Globus pallidus (tissue), 1 donor: ENCODE measurements at regions not wholly inside any gene's neighbourhood (a gene's known extent, or its start where the extent isn't known, plus 50 kb on each side); places are given as distances from the start of the nearest gene placed in this dataset.

Experiments
- DNase-seq: peaks from one replicate; pipeline ENCODE4 v3.0.0-alpha.2; 2015; ENCODE audit warnings: low spot score

DNA sequence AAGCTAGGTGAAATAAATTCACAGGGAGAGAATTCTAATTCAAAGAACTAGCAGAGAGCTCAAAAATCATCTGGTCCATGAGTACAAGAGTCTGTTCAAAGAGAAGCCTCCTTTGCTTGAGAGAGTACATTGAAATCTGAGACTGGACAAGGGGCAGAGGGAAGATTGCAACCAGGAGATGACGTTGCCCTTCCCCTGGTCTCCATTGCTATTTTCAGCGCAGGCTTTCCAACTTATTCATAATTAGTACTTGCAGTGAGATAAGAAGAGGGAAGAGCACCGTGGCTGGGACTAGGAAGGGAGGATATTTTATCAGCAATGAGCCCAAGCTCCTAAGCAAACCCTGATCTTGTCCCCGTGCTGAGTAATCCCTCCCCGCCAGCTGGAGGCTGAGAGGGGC is 251.8 kb upstream of the RORA start:
- no peak for DNase-seq

DNA sequence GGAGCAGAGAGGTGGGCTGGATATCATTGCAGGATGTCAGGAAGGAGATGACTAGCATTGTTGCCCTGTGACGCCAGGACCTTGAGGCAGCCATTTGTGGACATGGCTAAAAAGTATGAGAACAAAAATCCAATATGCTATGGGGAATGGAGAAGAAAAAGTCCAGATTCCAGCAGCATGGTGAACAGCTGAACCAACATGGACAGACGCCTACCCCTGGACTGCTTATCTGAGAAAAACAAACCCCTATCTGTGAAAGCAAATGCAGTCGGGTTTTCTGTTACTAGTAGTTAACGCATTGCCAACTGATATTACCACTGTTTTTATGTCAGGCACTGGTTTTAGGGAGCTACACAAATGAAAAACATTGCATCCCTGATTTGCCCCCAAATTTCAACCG is 251.2 kb upstream of the RORA start:
- DNase-seq: no peak

DNA sequence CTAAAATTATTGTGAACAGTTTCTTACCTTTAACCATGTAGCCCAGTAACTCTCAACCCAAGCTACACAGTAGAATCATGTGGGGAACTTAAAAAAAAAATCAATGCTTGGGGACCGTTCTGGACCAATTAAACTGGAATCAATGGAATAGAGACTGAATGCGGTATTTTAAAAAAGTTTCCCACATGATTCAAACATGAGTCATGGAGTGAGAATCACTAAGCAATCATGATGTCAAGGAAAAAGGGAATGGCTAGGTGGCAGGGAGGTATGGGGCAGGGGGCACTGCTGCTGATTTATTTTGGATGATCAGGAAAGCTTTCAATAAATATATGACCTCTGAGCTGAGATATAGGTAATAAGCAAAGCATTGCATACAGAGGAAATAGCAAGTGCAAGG is 250.5 kb upstream of the RORA start:
- no peak for DNase-seq

DNA sequence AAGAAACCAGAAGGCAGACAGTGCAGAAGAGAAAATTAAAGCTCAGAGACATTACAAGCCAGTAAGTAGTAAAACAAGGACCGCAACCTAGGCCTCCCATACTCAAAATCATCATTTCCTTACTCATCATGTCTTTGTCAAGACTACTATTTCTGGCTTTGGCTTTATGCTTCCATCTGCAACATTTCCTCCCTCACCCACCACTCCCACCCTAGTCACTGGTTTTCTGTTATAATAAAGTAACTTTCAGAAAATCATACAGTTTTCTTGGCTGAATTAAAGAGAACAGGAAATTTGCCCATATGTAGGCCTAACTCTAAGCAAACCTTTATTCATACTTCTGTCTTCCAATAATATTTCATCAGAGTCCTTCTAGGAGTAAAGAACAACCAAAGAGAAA is 247.6 kb upstream of the RORA start:
- no peak for DNase-seq

DNA sequence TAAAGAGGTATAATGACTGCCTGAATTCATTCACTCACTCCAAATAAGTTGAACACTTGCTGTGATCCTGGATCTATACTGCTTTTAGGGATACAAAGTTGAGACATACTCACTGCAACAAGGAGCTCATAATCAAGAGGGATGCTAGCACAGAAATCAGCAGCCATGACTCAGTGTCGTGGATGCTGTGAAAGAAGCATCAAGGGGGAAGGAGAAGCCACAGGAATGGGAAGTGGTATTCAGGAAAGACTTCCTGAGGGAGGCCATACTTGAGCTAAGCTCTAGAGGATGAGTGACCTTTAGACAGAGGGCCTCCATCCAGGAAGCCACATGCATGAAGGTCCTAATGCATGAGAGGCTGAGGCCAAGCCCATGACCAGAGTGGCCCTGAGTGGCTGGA is 245.7 kb upstream of the RORA start:
- DNase-seq: no peak

DNA sequence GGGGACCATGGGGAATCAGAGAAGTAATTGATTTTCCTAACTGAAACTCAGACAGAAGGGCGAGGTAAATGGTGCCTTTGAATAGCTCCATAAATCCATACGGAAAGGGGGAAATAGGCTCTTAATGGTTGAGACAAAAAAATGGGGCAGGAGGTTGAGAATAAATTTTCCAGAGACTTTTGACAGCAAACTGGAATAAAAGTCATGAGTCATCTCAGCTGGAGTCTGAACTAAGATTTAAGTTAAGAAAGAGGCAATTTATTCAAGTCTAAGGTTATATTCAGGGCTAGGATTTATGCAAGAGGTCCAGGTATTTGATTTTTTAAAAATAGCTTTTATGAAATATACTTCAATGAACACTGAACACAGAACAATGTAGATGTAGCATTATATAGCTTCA is 238.7 kb upstream of the RORA start:
- no peak for DNase-seq

DNA sequence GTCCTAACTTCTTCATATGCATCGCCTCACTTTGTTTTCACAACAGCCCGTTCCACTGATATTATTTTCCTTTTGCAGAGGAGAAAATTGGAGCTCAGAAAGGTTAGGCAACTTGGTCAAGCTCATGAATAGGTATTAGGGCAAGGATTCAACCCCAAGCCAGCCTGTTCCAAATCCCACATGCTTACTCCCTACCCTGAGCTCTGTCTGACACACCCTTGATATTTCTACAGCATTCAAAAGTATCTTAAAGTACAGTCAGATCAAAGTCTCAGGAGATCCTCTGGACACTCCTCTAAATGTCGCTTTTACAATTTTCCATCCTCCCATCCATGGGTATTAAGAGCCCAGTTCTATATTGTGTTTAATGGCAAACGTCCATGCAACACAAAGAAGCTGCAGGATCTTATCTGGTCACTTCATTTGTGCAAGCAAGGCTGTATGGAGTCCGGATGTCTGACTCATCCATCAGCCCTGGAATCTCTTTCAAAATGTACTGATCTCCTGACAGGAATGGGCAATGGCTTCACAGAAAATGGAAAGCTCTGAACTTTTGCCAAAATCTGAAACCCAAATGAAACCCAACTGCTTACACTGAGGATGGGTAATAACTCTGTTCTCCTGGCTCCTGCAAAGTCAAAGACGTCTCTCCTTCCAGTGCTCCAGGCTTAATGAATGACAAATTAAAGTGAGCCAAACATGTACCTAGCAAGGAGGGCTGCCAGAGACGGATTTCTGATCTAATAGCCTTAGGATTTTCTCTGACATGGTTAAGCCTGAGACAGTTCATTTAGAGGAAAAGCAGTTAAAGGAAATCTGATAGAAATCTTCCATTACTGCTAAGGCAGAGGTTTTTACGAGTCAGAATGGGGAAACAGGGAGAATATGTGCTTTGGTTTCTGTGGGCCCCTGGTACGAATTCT is 230.9 kb upstream of the RORA start:
- no peak for DNase-seq

DNA sequence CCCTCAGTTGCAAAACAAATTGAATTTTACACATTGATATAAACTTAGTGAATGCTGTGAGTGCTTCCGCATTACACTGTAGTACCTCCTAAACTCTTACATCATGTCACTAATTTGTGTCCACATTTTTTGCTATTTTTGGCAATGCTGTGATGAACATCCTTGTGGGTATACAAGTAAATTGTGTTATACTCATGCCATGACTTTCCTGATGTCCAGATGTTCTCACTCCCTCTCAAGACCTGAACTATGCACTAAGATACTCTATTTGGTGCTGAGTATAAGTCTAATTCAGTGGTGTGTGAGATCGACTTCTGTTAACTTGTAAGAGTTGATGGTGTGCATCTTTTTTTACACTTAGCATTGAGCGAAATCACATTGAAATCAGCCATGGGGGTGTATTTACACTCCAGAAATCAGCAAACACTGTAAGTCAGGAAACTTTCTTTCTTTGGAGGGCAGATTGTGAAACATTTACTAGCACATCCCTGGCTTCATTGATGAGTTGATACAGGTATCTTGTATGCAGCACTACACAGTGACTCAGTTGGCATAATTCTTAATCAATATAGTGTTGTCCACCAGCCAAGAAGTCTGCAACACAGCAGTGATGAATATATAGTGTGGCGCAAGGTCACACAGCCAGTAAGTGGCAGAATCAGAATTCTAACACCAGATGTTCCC is 228.1 kb upstream of the RORA start:
- DNase-seq: no peak

DNA sequence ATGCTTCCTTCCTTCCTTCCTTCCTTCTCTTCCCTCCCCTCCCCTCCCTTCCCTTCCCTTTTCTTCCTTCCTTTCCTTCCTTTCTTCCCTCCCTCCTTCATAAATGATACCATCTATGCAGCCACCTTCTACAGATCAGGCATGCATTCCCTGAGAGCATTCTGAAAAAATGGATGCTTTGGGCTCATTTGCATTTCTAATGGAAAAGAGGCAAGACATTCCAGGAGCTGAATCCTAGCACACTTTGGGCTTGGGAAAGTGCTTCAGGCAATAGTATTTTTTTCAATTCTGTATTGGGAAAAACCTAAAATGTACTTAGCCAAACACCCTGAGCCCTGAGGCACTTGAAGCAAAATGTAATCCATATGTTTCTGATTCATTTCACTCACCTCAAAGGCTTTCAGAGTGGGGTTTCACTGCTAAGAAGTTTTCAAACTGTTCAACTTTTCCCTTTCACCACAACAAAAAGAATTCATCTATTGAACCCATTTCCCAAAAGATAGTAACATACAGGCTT is 220.1 kb upstream of the RORA start:
- no peak for DNase-seq

DNA sequence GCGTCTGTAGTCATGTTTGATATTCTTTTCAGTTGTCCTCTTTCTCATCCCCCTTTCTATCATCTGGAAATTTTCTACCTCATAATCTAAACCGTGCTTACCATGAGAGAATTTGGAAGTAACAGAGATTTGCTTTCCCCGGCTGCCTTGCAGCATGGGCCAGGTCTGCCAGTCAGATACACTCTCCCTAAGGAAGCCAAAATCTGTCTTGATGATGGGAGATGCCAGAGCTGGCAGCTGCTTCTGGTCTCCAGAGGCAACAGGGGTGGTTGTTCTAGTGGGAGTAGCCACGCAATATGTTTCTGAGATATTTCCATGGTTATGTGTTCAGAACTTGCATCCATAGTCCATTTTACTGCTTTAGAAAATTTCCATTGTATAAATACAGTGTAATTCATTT is 218.9 kb upstream of the RORA start:
- DNase-seq: no peak

DNA sequence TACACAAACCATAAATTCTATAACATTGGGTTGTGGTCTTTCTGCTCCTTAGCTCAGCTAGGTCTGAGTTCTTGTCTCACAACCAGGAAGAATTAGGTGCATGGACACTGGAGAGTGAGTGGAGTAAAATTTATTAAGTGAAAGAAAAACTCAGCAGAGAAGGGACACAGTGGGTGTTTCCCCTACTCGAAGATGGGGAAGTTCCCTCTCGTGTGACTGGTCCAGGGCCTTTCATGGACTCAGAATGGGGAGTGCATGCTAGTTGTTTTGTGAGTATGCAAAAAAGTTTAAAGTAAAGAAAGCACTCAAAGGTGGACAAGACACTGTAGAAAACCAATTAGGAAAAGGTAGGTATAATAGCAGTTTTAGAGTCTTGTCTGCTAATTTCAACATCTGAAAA is 215.5 kb upstream of the RORA start:
- no peak for DNase-seq

DNA sequence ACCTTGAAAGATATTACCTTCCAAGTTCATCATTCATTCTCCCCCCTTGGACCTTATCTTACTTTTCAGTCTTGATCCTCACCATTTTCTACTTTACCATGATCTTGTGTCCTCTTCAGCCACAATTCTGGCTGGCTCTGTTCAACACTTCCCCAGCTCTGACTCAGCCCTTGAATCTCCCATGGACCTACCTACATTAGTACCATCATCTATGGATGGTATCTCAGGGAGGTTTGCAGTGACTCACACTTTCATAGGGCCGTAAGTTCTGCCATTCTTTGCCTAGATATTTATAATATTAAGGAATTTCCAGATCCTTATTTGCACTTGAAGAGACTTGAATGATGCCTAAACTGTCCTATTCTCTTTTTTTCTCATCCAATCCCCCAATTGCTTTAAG is 213.7 kb upstream of the RORA start:
- no peak for DNase-seq

DNA sequence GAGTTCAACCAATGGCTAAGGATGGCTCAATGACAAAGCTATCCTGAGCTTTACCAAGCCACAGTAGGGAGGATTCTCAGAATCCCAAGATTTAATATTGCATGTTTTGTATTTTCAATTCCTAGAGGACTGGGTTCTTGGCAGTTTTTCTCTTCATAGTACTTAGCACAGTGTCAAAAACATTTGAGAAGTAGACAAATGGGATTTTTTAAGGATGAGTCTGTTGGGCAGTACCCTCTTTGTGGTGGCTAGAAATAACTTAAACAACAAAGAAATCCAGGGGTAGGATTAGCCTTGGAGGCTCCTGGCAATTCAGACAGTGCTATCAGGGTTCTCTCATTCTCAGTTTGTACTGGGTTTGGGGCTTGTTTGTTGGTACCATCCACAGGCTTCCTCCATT is 212.8 kb upstream of the RORA start:
- DNase-seq: no peak

DNA sequence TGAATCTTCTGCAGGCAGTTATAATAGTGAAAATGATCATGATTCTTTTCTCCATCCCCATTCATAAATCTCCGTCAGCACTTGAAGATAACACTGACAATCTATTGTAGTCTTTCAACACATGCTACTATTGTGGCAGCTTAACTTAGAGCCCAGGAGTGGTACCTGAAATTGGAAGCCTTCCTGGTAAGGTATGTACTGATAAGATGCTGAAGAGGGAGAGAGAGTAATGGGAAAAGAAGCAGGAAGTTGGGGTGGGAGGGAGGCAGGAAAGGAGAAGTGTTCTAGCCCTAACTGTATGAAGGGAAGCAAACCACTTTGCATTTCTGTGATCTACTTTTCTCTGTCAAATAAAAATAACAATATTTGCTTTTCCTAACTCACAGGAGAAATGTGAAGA is 197.4 kb upstream of the RORA start:
- DNase-seq: no peak

DNA sequence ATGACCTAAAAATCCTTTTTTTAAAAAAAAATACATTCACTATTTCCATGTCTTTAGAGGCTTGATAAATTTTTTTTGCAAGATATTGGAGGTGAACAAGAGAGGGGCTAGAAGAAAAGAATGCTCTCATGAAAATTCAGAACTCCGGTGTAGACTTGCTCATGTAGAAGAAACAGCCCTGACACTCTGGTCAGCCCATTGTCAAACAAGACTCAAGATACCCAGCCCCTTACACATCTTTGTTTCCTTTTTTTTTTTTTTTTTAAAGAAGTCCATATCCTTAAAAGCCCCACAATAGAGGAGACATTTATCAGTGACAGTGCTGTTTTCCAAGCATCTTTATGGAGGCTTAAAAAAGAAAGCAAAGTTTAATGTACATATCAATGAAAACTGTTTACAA is 196.8 kb upstream of the RORA start:
- no peak for DNase-seq

DNA sequence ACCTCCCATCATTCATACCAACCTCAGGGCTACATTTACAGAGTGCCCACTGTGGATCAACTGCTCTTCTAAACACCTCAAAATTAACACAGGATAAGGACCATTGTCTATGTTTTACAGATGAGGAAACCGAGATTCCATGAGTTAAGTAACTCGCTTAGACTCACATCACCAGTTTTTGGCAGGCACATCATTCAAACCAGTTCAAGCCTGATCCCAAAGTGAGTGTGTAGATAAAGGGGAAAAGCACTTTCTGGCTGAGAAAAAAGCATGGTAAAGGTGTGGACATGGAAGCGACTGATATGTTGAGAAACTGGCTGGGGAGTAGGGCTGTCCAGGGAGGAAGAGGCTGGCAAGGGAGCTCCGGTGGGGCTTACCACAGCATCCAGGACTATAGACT is 193.7 kb upstream of the RORA start:
- DNase-seq: no peak

DNA sequence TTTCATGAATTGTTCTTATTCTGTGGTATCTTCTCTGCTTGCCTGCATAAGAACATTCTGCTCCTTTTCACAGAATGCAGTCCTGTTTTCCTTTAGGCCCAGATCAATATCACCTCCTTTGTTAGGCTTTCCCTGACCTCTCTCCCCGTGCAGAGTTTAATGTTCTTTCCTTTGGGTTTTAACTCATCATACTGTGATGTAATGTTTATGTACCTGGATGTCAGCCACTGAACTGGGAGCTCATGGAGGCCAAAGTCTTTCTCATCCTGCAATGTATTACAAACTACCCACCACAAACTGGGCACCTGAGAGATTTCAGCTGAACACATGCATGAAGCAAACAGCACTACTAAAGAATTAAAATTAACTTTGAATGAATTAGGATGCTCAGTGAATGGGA is 192.8 kb upstream of the RORA start:
- DNase-seq: no peak

DNA sequence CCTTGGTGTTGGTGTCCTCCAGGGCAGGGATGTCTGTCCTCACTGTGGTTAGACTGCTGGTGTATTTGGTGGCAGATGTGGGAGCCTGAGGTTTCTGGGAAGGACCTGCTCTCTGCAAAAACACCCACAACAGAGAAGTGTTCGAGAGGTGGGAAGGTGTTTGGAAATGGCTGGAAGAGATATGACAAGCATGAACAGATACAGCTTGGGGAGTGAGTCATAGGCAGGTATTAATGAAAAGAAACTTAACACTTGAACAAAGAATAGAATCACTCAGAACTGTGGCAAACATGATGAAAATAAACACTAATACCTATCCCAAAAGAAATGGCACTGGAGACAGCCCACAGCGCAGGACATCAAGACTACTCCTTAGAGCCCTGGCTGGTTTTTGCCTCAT is 192.4 kb upstream of the RORA start:
- no peak for DNase-seq

DNA sequence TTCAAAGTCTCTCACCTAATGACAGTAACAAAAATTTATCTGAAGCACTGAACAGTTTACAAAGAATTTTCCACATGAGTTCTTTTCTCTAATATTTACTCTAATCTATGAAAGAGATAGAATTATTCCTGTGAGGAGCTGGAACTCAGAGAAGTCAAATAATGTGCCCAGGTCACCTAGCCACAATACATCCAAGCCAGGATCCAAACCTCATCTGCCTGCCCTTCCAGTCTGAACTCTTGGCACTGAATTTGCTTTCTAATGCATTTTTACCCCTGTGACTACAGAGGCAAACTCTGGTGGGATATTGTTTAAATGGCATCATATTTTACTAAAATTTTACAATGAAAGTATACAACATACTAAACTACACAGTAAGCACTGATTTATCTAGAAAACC is 191.4 kb upstream of the RORA start:
- no peak for DNase-seq

DNA sequence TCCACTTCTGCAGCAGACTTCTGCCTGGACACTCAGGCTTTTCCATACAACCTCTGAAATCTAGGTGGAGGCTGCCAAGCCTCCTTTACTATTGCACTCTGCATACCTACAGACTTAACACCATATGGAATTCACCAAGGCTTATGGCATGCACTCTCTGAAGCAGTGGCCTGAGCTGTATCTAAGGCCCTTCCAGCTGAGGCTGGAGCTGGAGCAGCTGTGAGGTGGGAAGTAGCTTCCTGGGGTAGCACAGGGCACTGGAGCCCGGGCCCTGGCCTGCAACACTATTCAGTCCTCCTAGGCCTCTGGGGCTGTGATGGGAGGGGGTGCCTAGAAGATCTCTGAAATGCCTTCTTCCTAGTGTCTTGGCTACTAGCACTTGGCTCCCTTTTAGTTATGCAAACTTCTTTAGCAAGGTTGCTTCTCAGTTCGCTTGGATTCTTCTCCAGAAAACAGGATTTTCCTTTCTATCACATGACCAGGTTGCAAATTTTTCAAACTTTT is 186.6 kb upstream of the RORA start:
- DNase-seq: no peak

DNA sequence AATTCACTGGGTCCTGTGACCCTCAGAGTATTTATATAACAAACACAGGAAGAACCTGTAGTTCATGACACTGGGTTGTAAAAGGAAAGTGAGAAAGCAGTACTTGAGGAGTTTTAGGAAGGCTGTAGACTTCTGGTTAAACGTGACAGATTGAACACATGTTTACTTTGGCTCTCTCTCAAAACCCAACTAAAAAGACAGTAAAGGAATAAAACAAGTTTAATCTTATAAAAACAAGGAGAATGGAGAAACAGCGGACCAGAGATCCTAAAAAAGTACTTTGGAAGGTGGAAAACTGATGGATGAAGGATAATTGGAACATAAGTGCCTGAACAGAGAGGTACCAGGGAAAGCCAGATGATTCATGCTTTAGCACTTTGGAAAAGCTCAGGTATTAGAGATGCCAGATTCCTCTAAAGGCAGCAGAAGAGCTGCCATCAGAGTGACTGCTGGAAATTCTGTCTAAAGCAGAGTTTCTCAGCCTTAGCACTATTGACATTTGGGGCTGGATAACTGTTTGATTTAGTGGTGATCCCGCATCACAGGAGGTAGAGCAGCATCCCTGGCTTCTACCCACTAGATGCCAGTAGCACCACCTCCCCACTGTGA is 182.9 kb upstream of the RORA start:
- DNase-seq: no peak

DNA sequence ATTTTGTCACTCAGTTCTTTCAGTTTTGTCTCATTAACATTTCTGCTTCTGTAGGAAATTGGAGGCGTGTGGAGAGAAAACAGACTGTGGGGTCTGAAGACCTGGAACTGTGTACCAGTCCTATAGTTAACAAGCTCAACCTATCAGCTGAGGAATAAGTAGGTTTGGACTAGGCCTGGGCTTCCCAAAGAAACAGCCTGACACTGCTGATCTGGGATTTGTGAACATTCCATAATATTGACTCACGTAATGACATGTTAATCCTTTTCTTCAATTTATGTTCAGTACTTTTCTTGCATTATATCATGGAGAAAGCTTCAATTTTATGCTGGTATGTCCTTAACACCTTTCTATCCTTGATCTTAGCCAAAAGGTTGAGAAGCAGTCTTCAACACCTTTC is 181.6 kb upstream of the RORA start:
- DNase-seq: no peak

DNA sequence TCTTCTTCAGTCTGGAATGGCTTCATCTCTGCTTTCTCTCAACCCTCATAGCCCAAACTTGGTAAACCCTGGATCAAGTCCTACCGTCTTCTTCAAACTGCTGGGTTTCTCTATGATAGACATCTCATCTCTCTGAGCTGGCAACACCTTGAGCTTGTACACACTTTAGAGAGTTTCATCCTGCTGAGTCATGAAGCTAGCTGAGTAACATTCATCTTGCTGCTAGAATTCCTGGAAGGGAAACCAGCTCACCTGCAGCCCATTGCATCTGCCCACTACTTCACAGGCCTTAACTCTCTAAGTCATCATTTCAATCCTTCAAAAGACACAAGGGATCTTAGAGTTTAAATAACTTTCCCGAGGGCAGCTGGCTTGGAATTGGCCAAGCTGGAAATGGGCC is 175.5 kb upstream of the RORA start:
- no peak for DNase-seq
